ENCODE measurements at regions not wholly inside any gene's neighbourhood (a gene's known extent, or its start where the extent isn't known, plus 50 kb on each side); places are given as distances from the start of the nearest gene placed in this dataset.

DNA sequence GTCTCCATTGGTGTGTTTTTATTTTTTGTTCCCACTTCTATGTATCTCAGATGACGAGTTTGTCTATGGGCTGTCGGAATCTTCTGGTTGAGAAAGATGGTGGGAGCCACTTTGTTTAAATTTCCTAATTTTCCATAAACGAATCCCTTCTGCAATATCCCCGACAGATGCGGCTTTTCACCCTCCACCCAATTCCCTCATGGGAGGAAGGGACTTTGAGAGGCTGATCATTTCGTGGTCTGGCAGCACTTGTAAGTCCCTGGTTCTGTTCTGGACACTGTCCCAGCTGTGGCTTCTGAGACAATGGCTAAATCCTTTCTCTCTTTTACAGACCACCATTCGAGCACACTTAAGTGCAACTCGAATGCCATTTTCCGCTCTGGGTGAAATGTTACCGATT is 72.2 kb upstream of the PUDP start:
- no peak for DNase-seq (ENCODE audit: low spot score in 2 of 2)
- H3K36me3 ChIP-seq (replicated peaks): no peaks in the 10 kb centered on the region
- in situ Hi-C loops (cut with MboI; ENCODE audit: low sequenced_read_pairs): no loop called here
- H3K27me3 ChIP-seq (ENCODE audit: low read depth): no peaks in the 10 kb centered on the region
- H3K4me3 ChIP-seq: no peak overlapping the region
- H3K4me1 ChIP-seq: peaks cover 3% of the 10 kb centered on the region; the same call in 1 of the 2 replicates
- no peaks in the 10 kb centered on the region for H3K9me3 ChIP-seq

DNA sequence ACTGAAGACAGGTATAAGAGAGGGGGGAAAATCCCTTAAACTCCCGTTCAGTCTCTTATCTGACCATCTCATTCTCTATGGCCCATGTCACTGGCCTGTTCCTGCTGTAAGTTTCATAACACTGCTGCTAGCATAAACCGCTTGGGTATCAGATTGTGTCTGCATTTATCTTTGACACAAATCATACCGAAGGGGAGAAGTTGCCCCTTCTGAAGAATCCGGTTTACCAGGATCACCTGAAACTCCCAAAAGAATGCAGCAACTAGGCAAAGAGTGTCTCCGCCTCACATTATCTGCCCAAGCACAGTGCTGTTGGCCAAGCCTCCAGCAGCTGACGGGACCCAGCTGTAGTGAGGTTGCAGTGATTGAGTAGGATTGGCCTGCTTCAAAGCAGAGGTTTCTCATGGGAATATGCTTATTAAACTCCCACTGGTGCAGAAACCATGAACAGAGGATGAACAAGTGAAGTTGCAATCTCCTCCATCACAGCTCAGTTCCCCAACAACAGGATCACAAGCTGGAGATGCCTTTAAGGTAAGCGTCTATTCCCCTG is 71.3 kb upstream of the PUDP start:
- DNase-seq (ENCODE audit: low spot score in 2 of 2): no peak
- Histone ChIP-seq H3K4me3 (no peak overlapping the region), H3K27me3 (ENCODE audit: low read depth) (no peaks in the 10 kb centered on the region), H3K9me3 (no peaks in the 10 kb centered on the region), H3K4me1 (peaks cover 3% of the 10 kb centered on the region; the same call in 1 of the 2 replicates), H3K36me3 (replicated peaks) (no peaks in the 10 kb centered on the region)
- in situ Hi-C loops (cut with MboI; ENCODE audit: low sequenced_read_pairs): no loop called here

DNA sequence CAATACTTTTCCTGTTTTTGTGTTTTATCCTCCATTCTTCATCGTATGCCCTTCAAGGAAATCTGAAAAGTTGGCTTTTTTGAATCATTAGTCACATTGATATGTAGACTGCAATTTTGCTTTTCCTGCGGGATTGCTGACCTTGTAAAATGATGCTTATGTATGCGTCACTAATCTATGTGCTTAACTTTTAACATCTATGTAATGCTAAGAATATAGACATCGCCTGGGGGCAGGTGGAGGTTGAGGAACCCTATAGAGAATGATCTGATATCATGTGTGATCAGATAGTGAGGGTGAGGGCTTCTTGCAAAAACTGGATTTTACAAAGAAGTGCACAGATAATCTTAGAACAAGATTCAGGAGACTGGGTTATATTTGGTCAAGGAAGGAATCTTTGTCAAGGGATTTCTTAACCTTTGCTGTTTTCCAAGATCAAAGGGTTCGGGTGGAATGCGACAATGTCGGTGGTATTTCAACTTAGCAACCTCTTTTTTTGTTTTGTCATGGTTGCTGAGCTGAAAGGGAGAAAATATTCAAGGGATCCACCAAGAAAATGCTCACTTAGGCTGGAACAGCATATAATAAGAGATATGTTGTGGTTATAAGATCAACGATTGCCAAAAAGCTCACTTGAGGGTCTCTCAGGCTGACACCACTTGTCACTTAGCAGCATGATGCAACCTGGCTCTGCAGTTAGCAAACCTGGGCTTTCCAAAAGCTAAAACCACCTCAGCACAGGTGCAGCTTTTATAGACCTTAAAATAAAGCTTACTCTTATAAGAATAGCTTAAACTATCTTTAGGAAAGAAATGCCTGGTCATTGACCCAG is 70.6 kb upstream of the PUDP start:
- DNase-seq (ENCODE audit: low spot score in 2 of 2): peak in 1 of 2 experiments; percentile 13
- in situ Hi-C loops (cut with MboI; ENCODE audit: low sequenced_read_pairs): no loop called here
- Histone ChIP-seq H3K4me3 (no peak overlapping the region), H3K9me3 (no peaks in the 10 kb centered on the region), H3K4me1 (peaks cover 3% of the 10 kb centered on the region; the same call in 1 of the 2 replicates), H3K36me3 (replicated peaks) (no peaks in the 10 kb centered on the region), H3K27me3 (ENCODE audit: low read depth) (no peaks in the 10 kb centered on the region)

DNA sequence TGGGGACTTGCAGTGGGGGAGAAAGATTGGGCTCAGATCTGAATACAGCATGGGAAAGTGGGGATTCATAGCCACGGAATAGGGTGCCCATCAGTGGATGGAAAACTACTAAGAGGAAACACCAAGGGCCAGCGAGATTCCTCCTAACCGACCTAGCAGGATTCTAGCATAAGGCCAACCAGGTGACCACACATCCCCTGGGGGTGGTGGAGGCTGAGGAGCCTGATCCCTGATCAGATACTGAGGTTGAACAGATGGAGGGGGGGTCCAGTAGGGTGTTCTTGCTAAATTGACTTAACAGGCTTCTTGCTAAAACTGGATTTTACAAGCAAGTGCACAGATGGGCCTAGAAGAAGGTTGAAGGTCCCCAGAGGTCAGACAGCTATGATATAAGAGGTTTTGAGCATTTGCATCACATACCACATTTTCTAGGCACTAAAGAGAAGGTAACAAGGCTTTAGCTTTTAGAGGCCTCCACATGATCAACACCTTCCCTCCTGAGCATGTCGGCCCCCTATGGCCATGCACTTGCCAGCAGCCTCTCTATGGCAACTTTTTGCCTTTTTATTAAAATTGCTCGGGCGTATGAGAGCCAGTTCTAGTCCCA is 69.1 kb upstream of the PUDP start:
- no peaks in the 10 kb centered on the region for H3K27me3 ChIP-seq (ENCODE audit: low read depth)
- H3K4me3 ChIP-seq: no peak overlapping the region
- no peak for DNase-seq (ENCODE audit: low spot score in 2 of 2)
- H3K9me3 ChIP-seq: no peaks in the 10 kb centered on the region
- in situ Hi-C loops (cut with MboI; ENCODE audit: low sequenced_read_pairs): no loop called here
- no peaks in the 10 kb centered on the region for H3K36me3 ChIP-seq (replicated peaks)
- peaks cover 3% of the 10 kb centered on the region; the same call in 1 of the 2 replicates for H3K4me1 ChIP-seq

DNA sequence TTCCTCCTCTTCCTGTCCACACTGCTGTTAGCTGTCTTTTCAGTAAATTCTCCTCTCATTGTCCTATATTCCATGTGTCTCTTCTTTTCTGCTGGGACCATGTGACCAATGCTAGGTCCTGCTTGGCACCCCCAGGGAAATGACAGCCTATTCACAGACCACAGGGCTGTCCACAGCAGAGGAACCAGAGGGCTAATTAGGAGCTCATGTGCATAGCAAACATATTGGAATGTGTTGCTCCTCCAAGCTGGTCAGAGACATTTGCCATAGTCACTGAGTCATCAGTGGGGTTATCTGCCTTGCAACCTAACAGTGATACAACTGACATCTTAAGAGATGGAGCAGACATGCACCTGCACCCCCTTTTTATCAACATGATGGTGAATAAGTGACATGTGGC is 67.9 kb upstream of the PUDP start:
- peaks cover 3% of the 10 kb centered on the region; the same call in 1 of the 2 replicates for H3K4me1 ChIP-seq
- no peaks in the 10 kb centered on the region for H3K36me3 ChIP-seq (replicated peaks)
- no peak for DNase-seq (ENCODE audit: low spot score in 2 of 2)
- no peaks in the 10 kb centered on the region for H3K9me3 ChIP-seq
- in situ Hi-C loops (cut with MboI; ENCODE audit: low sequenced_read_pairs): no loop called here
- H3K27me3 ChIP-seq (ENCODE audit: low read depth): no peaks in the 10 kb centered on the region
- no peak overlapping the region for H3K4me3 ChIP-seq

DNA sequence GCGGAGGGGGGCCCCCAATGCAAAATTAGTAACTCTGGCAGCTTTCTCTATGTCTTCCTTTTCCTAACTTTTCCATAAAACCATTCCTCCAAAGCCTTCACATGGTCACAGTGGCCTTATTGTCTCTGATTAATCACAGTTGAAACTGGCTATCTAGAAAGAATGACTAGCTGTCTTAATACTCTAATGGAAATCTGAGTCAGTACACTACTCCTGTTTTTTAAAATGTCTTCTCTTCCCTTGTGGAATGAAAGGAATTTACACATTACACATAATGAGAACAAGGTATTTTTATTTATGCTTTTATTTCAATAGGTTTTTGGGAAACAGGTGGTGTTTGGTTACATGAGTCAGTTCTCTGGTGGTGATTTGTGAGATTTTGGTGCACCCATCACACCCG is 66.3 kb upstream of the PUDP start:
- Histone ChIP-seq H3K9me3 (no peaks in the 10 kb centered on the region), H3K27me3 (ENCODE audit: low read depth) (no peaks in the 10 kb centered on the region), H3K4me3 (no peak overlapping the region), H3K4me1 (peaks cover 3% of the 10 kb centered on the region; the same call in 1 of the 2 replicates), H3K36me3 (replicated peaks) (no peaks in the 10 kb centered on the region)
- no peak for DNase-seq (ENCODE audit: low spot score in 2 of 2)
- in situ Hi-C loops (cut with MboI; ENCODE audit: low sequenced_read_pairs): no loop called here

DNA sequence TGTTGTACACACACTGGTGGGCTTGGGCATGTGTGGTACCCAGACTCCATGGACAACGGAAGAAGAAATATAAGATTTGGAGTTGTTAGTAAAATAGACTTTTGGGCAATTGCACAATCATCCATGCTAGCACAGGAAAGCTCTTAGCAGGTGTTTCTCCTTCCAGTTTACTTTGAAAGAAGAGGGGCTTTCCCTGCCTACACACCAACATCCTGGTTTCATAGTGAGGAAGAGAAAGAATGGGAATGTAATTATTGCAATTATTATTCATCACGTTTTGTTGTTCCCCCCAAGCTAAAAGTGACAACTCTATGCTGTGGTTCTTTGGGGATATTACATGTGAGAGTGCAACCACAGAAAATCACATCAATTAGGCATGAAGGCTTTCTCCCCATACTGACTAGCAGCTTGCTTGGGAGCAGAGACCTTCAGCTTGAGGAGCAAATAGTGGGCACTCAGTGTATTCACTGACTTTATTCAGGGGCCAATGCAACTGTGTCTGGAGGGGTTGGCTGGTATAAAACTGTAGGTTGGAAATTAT is 57.2 kb upstream of the PUDP start:
- in situ Hi-C loops (cut with MboI; ENCODE audit: low sequenced_read_pairs): no loop called here
- H3K36me3 ChIP-seq (replicated peaks): no peaks in the 10 kb centered on the region
- H3K4me1 ChIP-seq: no peaks in the 10 kb centered on the region
- H3K4me3 ChIP-seq: no peak overlapping the region
- no peaks in the 10 kb centered on the region for H3K27me3 ChIP-seq (ENCODE audit: low read depth)
- no peak for DNase-seq (ENCODE audit: low spot score in 2 of 2)
- no peaks in the 10 kb centered on the region for H3K9me3 ChIP-seq

DNA sequence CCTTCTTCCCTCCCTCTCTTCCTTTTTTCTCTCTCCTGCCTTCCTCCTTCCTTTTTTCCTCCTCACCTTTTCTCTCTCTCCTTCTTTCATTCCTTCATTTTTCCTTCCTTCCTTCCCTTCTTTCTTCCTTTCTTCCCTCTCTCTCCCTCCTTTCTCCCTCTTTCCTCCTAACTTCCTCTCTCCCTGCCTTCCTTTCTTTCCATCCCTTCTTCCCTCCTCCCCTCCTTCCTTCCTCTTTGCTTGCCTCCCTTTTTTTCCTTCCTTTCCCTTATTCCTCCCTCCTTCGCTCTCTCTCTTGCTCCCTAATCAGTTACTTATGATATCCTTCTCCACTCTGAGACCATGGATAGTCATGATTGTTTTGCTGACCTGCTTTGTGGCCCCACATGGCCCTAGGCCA is 56.7 kb upstream of the PUDP start:
- DNase-seq (ENCODE audit: low spot score in 2 of 2): no peak
- Histone ChIP-seq H3K36me3 (replicated peaks) (no peaks in the 10 kb centered on the region), H3K9me3 (no peaks in the 10 kb centered on the region), H3K4me1 (no peaks in the 10 kb centered on the region), H3K4me3 (no peak overlapping the region), H3K27me3 (ENCODE audit: low read depth) (no peaks in the 10 kb centered on the region)
- in situ Hi-C loops (cut with MboI; ENCODE audit: low sequenced_read_pairs): no loop called here

DNA sequence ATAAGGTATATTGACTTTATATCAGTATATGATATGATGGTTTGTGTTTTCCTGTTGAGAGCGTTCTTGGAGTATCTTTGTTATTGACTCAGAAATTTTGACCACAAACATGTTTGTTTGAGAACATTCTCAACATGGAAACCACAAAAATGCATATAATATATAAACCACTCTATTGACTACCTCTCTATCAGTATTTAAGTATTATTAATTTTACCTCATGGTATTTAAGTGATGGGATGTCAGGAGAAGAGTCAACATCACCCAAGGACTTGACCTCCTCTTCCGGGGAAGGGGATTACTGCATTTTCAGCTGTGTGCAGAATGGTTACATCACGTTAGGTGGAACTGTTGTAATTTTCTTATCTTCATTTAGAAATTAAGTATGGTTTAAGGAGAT is 54.3 kb upstream of the PUDP start:
- Histone ChIP-seq H3K4me1 (no peaks in the 10 kb centered on the region), H3K36me3 (replicated peaks) (no peaks in the 10 kb centered on the region), H3K4me3 (no peak overlapping the region), H3K27me3 (ENCODE audit: low read depth) (no peaks in the 10 kb centered on the region), H3K9me3 (no peaks in the 10 kb centered on the region)
- in situ Hi-C loops (cut with MboI; ENCODE audit: low sequenced_read_pairs): no loop called here
- DNase-seq (ENCODE audit: low spot score in 2 of 2): no peak

DNA sequence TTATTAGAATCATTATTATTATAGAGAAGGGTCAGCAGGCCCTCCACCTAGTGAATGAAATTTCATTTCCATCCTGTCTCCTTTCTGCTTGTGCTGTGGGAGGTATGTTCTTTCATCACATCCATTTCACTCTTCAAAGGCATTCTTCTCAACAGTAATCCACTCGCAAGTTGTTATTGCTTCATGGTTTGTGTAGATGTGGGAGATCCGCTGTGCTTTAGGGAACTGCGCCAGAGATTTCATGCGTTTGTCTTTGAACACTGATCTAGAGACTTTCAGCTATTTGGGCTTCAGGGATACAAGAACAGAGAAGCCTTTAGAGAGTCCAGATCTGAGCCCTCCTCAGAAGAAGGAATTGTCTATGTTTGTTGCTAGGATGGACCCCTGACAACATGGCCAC is 53.5 kb upstream of the PUDP start:
- Histone ChIP-seq H3K9me3 (no peaks in the 10 kb centered on the region), H3K4me1 (peaks cover 2% of the 10 kb centered on the region)
- in situ Hi-C loops (cut with MboI; ENCODE audit: low sequenced_read_pairs): no loop called here

DNA sequence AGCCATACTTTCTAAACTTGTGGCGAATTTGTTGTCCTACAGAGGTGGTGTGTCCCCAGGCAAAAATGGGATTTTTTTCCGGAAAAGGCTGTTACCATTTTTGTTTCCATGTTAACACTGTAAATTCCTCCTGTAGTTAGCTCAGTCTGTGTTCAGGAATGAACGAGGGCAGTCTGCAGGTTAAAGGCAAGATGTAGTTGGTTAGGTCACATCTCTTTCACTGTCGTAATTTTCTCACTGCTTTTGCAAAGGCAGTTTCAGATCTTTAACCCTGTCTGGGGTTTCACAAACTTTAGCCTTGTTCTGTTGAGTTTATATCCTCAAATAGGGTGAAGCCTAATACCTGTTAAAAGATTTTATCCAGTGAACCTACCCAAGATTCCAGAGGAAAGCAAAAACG is 50.5 kb upstream of the PUDP start:
- Histone ChIP-seq H3K36me3 (replicated peaks) (no peaks in the 10 kb centered on the region), H3K27me3 (ENCODE audit: low read depth) (no peaks in the 10 kb centered on the region), H3K4me1 (peaks cover 15% of the 10 kb centered on the region), H3K9me3 (no peaks in the 10 kb centered on the region), H3K4me3 (no peak overlapping the region)
- DNase-seq (ENCODE audit: low spot score in 2 of 2): no peak
- in situ Hi-C loops (cut with MboI; ENCODE audit: low sequenced_read_pairs): no loop called here

More for the DNA sequence above, 53.5 kb upstream of the PUDP start:
- Histone ChIP-seq H3K36me3 (replicated peaks) (no peaks in the 10 kb centered on the region), H3K27me3 (ENCODE audit: low read depth) (no peaks in the 10 kb centered on the region), H3K4me3 (no peak overlapping the region)
- DNase-seq (ENCODE audit: low spot score in 2 of 2): no peak
